GM06990 (cell line): ENCODE measurements at regions not wholly inside any gene's neighbourhood (a gene's known extent, or its start where the extent isn't known, plus 50 kb on each side); places are given as distances from the start of the nearest gene placed in this dataset.

ENCODE experiments used
- DNase-seq: peaks from one replicate; pipeline ENCODE4 v3.0.0-alpha.2; 2011; ENCODE audit not compliant: insufficient read length; ENCODE audit errors: extremely low read depth
- H3K27me3 ChIP-seq: replicated peaks from 2 replicates; pipeline ENCODE4 v1.6.0; 2011; ENCODE audit warnings: low read length; ENCODE audit not compliant: control insufficient read depth, insufficient read depth
- H3K36me3 ChIP-seq: 2 replicates; pipeline ENCODE4 v1.5.1; 2011; ENCODE audit warnings: low read length; ENCODE audit not compliant: control insufficient read depth, insufficient read depth
- H3K4me3 ChIP-seq: replicated peaks from 2 replicates; pipeline ENCODE4 v1.5.1; 2011; ENCODE audit warnings: low read depth, mild to moderate bottlenecking, control low read depth, low read length
- CTCF ChIP-seq: IDR thresholded peaks from 2 replicates; pipeline ENCODE4 v1.5.1; 2011; ENCODE audit warnings: low read length, control low read depth, mild to moderate bottlenecking, inconsistent platforms; ENCODE audit not compliant: insufficient read depth, poor library complexity, severe bottlenecking

GRCh38 chr22:22072169-22072836, 89.7 kb upstream of the TOP3B start:
- no peak for TF ChIP-seq CTCF
- no peak for DNase-seq
- Histone ChIP-seq H3K36me3 (no peaks in the 10 kb centered on the region), H3K27me3 (no peaks in the 10 kb centered on the region), H3K4me3 (no peak overlapping the region)

- no peak for TF ChIP-seq CTCF
- Histone ChIP-seq H3K27me3 (no peaks in the 10 kb centered on the region), H3K36me3 (no peaks in the 10 kb centered on the region), H3K4me3 (no peak overlapping the region)
- DNase-seq = no peak
Measured at GRCh38 chr22:22071455-22071854, 88.9 kb upstream of the TOP3B start.

DNA sequence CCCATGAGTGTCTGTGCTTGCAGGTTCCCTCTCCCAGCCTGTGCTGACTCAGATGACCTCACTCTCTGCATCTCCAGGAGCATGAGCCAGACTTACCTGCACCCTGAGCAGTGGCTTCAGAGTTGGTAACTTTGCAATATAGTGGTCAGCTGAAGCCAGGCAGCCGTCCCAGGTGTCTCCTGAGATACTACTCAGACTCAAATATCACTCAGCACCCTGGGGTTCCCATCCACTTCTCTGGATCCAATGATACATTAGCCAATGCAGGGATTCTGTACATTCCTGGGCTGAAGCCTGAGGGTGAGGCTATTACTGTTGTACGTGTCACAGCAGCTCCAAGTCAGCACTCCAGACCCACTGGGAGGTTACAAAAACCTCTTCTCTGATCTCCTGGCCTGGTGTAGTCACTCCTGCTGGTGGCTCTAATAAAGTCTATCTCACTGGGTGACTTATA, 87.8 kb upstream of the TOP3B start:
- H3K36me3 ChIP-seq = no peaks in the 10 kb centered on the region
- TF ChIP-seq CTCF = no peak
- H3K27me3 ChIP-seq = no peaks in the 10 kb centered on the region
- DNase-seq = no peak
- no peak overlapping the region for H3K4me3 ChIP-seq

DNA sequence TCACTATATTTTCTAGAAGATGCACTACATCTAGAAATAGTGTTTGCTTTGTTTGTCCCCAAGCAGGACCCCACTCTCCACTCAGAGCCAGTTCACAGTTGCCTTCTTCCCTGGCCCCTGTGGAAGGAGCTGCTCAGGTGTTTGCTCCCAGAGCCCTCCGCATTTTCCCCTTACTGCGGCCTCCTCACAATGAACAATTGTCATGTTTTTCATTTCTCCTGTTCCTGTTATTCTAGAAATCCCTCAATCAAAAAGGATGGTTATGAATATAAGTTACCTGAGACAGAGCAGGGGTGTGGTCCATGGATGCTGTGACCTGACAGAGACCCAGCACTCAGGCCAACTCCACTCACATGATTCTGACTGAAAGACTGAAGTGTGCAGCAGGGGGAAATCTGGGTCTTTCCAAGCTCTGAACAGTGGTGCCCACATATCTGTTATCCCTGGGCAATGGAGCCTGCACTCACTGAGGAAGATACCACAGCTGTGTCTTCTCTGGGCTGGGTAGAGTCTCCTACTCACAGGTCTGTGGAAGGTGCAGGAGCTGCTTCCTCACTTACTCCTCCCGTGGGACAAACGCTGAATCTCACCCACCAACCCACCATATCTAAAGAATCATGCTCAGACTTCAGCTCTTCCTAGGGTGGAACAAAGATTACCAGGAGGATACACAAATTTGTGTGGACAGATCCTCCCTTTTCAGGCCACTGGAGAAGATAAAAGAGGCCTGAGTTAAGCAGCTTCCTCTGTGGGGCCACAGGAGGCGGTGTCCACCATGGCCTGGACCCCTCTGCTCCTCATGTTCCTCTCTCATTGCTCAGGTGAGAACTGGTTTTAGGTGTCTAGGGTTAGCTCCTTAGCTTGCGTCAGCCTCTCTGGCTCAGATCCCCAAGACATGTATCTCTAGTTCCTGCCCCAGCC, 87.1 kb upstream of the TOP3B start:
- no peak overlapping the region for H3K4me3 ChIP-seq
- H3K36me3 ChIP-seq = no peaks in the 10 kb centered on the region
- no peak for DNase-seq
- peak; percentile 12 for TF ChIP-seq CTCF
- H3K27me3 ChIP-seq = no peaks in the 10 kb centered on the region

GRCh38 chr22:22068657-22069056, 86.1 kb upstream of the TOP3B start:
- Histone ChIP-seq H3K27me3 (no peaks in the 10 kb centered on the region), H3K36me3 (no peaks in the 10 kb centered on the region), H3K4me3 (no peak overlapping the region)
- no peak for TF ChIP-seq CTCF
- DNase-seq = no peak
